ENCODE measurements at regions not wholly inside any gene's neighbourhood (a gene's known extent, or its start where the extent isn't known, plus 50 kb on each side); places are given as distances from the start of the nearest gene placed in this dataset.

DNA sequence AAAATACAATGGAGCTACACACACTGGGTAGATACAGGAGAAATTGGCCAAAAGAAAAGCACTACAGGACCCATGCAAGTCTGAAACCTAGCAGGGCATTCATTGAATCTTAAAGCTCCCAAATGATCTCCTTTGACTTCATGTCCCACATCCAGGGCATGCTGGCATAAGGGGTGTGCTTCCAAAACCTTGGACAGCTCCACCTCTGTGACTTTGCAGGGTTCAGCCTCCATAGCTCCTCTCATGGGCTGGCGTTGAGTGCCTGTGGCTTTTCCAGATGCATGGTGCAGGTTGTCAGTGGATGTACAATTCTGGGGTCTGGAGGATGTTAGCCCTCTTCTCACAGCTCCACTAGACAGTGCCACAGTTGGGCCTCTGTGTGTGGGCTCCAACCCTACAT, 626.3 kb upstream of the POT1 start:
- peak; percentile 56 for DNase-seq

DNA sequence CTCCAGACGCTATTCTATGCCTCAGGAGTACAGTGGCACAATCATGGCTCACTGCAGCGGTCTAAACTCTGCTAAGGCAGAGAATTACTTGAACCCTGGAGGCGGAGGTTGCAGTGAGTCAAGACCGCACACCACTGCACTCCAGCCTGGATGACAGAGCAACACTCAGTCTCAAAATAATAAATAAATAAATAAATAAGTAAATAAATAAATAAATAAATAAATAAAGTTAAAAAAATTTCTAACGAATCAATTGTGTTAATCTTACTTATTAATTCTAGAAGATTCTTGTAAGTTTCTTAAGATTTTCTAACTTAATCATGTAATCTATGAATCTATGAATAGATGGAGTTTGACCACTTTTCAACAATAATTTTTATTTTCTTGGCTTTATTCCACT, 621.4 kb upstream of the POT1 start:
- no peak for DNase-seq

DNA sequence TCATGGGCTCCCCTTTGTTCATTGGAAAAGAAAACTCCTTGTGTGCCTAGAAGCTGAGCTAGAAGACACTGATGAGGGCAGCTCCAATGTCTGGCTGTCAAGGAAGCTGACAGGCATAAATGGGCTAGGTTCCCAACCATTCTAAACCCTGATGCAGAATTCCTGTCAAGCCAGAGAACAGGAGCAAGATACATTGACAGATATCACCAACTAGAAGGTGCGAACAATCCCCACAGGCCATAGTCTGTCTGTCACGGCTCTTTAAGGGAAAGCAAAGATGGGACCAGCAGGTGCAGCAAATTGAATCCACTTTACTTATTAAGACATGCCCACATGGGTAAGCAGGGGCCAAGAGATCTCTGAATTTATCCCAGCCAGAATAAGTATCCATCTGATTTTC, 617.9 kb upstream of the POT1 start:
- peak; percentile 53 for DNase-seq

- DNase-seq, result no peak
Measured at GRCh38 chr7:125530553-125530952, 600.9 kb upstream of the POT1 start.

- DNase-seq, result no peak
Measured at GRCh38 chr7:125529249-125529648, 599.6 kb upstream of the POT1 start.

DNA sequence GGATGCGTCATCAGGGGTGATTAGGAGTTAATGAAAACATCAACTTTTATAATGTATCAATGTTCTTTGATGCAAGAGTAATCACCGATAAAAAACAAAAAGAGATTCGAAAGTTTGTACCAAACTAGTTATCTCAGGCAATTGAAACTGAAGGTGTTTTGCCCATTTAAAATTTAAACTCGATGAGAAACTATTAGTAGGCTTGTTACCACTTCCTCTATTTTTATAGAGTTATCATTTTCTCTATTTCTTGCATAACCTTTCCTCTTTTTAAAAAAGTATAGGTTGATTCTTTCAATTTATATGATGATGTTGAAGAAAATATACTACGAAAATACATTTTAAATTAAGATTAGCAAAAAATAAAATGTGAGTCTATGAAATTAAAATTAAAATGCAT, 597.3 kb upstream of the POT1 start:
- DNase-seq, result no peak

DNA sequence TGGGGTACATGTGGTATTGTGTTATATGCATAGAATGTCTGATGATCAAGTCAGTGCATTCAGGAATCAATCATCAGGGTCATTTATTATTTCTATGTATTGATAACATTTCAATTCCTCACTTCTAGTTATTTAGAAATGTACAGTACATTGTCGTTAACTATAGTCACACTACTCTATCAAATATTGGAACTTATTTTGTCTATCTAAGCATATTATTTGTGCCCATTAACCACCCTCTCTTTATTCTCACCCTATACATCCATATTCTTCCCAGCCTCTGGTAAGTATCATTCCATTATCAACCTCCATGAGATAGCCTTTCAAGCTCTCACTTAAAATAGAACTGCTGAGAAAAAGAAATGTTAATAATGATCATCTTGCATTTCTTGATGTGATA, 596.5 kb upstream of the POT1 start:
- DNase-seq, result no peak

DNA sequence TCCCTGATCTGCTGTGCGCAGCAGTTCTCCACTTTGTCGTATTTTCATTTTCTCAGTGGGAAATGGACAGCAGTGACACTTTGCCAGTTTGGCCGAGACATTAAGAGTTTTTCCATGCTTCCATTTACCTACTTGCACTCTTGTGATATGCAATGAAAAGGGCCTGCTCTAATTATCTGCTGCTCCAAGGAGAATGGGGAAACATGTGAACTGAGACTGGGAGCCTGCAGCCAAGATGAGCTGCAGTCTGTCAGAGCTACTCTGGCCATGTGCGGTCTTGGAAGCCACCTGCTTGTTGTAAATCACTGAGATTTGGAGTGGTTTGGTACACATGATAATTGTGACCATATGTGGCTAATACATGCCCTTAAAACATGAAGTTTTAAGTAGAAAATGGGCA, 586.6 kb upstream of the POT1 start:
- no peak for DNase-seq

- no peak for DNase-seq
Measured at GRCh38 chr7:125512373-125512772, 582.7 kb upstream of the POT1 start.

DNA sequence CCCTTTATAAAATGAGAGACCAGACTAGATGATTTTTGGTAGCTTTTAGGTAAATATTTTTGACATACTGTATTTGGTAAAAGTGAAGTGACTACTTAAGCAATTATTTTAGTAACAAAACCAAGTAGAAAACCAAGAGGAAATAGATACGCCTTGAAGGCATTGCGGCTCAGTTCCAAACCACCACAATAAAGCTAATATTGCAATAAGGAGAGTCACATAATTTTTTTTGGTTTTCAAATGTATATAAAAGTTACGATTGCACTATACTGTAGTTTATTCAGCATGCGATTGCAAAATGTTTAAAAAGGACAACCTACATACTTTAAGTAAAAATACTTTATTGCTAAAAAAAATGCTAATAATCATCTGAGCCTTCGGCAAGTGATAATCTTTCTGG, 581.7 kb upstream of the POT1 start:
- no peak for DNase-seq

DNA sequence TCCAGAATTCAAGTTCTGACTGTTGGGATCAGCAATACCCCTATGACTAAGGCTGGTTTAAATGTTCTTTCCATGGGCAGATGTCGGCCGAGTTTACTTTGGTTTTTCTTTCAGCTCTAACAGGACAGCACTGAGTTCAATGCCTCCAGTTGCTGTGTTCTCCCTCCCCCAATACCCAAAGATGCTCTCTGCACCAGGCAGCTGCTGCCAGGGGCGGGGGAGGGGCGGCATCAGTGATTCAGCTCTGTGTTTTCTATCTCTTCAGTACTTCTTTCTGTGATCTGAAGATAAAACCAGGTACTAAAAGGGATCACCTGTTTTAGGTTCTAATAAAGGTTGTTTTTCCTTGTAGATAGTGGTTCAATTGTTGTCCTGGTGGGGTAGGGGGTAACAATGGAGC, 576.7 kb upstream of the POT1 start:
- no peak for DNase-seq

GRCh38 chr7:125504848-125505247, 575.2 kb upstream of the POT1 start:
- peak; percentile 61 for DNase-seq

GRCh38 chr7:125495997-125496396, 566.4 kb upstream of the POT1 start:
- no peak for DNase-seq

DNA sequence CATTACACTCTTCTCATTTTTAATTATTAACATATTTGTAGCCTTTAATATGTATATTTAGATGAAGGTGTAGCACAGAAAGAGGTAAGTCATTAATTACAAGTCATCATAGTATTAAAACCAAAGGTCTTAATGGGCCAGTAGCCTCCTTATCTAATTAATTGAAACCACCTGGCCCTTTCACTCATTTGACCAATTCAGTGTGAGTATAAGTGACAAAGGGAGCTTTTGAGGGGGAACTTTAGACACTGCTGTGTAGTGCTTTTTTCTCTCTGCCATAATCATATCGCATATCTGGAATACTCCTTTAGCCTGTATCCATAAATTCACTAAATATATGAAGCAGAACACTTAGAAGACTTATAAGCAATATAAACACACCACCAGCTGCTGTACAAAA, 562.9 kb upstream of the POT1 start:
- DNase-seq, result no peak

GRCh38 chr7:125491137-125491536, 561.5 kb upstream of the POT1 start:
- DNase-seq, result no peak

DNA sequence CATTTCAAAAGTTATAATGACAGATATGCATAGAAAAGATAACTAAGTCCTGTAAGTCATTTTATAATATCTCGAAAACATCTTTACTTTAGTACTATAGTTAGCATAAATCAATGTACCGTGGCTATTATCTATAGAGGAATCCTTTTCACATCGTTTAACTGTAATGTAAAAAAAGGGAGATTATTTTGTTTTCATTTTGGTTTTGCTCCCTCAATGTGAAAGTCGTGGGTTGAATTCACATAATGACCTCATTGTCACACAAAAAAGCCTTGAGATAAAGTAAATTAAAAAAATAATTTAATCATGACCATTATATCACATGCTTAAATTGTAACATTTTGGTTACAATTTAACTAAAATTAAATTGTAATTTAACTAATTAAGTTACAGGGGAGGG, 560.5 kb upstream of the POT1 start:
- DNase-seq, result no peak

DNA sequence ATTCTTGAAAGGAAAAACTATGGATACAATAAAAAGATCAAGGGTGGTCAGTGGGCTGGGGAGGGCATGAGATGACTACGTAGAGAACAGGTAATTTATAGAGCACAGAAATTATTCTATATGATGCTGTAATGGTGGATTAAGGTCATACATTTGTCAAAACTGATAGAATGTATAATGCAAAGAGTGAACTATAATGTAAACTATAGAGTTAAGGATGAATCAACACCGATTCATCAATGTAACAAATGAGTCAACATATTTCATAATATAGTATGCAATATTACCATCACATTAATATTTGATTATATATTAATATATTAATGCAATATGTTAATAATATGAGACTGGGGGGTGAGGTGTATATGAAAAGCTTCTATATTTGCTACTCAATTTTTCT, 555.6 kb upstream of the POT1 start:
- no peak for DNase-seq

DNA sequence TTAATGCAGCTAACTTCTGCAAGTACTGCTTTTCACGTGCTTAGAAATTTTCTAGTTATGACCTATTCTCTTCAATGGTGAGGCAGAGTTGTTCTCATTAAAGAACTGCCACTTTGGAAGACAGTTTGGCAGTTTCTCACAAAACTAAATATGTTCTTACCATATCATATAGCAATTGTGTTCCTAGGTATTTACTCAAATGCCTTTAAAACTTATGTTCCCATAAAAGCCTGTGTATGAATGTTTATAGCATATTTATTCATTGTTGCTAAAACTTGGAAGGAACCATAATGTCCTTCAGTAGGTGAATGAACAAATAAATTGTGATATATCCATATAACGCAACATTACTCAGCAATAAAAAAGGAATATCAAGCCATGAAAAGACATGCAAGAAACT, 555.1 kb upstream of the POT1 start:
- DNase-seq, result no peak

- no peak for DNase-seq
Measured at GRCh38 chr7:125481323-125481722, 551.7 kb upstream of the POT1 start.

DNA sequence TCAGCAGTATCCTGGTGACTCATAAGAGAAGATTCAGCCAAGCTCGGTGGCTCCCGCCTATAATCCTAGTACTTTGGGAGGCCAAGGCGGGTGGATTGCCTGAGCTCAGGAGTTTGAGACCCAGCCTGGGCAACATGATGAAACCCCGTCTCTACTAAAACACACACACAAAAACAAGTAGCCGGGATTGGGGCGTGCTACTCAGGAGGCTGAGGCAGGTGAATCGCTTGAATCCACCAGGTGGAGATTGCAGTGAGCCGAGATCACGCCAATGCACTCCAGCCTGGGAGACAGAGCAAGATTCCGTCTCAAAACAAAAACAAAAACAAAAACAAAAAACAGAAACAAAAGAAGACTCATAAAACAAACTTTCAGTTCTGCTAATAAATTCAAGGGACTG, 551.1 kb upstream of the POT1 start:
- DNase-seq, result no peak

GRCh38 chr7:125468855-125469174, 539.2 kb upstream of the POT1 start:
- DNase-seq, result no peak

GRCh38 chr7:125467996-125468854, 538.6 kb upstream of the POT1 start:
- DNase-seq, result no peak

GRCh38 chr7:125465527-125465926, 535.9 kb upstream of the POT1 start:
- no peak for DNase-seq

DNA sequence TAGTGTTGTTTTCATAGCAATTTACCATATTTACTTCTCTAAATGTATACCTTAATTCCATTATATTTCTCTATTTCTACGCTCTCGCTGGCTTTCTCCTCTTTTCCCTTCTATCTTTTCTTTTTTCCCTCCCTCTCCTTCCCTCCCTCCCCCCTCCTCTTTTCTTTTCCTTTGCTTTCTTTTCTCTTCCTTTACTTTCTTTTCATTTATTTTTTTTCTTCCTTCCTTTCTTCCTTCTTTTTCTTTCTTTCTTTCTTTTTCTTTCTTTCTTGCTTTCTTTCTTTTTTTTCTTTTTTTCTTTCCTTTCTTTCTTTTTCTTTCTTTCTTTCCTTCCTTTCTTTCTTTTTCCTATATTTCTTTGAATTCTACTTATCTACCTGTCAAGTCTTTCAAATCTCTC, 533.0 kb upstream of the POT1 start:
- no peak for DNase-seq

DNA sequence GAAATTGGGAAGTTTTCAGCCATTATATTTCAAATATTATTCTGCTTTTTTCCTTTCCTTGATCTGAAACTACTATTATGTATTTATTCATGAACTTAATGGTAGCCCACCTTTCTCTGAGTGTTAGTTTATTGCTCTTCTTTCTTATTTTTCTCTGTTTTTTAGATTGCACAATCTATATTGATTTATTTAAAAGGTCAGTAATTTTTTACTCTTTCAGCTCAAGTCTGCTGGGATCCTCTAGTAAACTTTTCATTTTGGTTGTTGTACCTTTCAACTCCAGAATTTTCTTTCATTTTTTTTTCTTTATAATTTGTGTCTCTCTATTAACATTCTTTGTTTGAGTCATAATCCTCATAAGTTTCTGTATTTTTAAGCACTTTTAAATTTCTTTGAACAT, 529.4 kb upstream of the POT1 start:
- no peak for DNase-seq

GRCh38 chr7:125450749-125451148, 521.1 kb upstream of the POT1 start:
- DNase-seq, result no peak
